GM18519 (cell line): ENCODE measurements at regions not wholly inside any gene's neighbourhood (a gene's known extent, or its start where the extent isn't known, plus 50 kb on each side); places are given as distances from the start of the nearest gene placed in this dataset.
"Not testable (repeated sequence)": the region's sequence is repeated elsewhere in the genome, so short reads cannot be mapped to it uniquely, and the experiment has no call there.

ENCODE experiments used
- ATAC-seq: cut with Tn5 transposase; IDR thresholded peaks from one replicate; pipeline ENCODE4 v1.9.1; 2021; ENCODE audit warnings: mild to moderate bottlenecking, moderate library complexity; ENCODE audit not compliant: unreplicated experiment, low FRiP score

DNA sequence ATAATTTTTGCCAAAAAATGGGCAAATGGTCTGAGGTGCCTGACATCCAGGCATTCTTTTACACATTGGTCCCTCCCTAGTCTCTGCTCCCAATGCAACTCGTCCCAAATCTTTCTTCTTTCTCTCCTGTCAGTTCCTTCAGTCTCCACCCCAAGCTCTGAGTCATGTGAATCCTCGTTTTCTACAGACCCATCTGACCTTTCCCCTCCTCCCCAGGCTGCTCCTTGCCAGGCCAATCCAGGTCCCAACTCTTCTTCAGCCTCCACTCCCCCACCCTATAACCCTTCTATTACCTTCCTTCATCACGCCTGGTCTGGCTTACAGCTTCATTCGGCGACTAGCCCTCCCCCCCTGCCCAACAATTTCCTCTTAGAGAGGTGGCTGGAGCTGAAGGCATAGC is 55.3 kb downstream of the BBS10 start:
- not testable (repeated sequence) for ATAC-seq

DNA sequence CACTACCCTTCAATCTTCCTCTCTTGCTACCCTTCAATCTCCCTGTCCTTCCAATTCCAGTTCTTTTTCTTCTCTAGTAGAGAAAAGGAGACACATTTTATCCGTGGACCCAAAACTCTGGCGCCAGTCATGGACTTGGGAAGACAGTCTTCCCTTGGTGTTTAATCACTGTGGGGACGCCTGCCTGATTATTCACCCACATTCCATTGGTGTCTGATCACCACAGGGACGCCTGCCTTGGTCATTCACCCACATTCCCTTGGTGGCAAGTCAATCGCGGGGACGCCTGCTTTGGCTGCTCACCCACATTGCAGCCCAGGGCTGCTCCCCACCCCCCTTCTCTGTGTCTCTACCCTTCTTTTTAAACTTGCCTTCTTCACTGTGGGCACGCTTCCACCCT is 55.9 kb downstream of the BBS10 start:
- ATAC-seq = not testable (repeated sequence)

DNA sequence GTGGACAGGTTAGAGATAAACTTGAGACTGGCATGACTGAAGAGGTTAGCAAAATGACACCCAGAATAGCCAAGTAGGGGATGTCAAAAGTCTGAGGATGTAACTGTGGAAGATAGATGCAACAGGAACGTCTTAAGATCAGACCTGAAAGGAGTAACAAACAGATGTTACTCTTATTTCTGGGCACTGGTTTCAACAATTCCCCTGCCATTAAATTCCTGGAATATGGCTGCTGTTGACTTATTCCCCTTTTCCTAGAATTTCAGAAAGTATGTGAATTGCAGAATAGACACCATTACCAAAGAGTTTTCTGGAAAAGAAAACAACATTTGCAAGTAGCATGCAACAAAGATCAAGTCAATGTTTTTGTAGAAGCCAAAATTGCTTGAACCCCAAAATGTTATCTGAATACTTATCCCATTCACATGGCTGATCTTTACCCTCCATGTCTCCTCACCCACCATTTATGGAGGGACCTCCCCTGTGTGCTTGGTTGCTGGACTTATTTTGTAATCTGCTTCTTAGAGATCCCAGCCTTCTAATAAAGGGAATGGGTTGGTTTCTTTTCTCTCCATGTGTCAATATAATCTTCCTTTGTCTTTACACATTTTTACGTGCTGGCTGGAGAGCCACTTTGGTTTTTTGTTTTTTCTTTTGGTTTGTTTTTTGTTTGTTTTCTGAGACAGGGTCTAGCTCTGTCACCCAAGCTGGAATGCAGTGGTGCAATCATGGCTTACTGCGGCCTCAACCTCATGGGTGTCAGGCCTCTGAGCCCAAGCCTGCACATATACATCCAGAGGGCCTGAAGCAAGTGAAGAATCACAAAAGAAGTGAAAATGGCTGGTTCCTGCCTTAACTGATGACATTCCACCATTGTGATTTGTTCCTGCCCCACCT is 57.0 kb downstream of the BBS10 start:
- ATAC-seq = no peak

DNA sequence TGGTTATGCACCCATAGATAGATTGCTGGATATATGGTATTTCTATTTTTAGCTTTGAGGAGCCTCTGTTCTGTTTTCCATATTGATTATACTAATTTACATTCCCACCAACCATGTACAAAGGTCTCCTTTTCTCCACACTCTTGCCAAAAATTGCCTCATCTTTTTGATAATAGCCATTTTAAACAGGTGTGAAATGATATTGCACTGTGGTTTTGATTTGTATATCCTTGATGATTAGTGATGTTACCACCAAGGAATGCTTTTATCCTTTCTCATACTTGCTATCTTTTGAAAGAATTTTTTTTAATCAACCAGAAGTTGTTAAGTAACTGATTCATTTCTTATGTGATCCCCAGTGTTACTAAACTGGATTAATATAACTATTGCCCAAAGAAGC is 60.0 kb downstream of the BBS10 start:
- no peak for ATAC-seq

DNA sequence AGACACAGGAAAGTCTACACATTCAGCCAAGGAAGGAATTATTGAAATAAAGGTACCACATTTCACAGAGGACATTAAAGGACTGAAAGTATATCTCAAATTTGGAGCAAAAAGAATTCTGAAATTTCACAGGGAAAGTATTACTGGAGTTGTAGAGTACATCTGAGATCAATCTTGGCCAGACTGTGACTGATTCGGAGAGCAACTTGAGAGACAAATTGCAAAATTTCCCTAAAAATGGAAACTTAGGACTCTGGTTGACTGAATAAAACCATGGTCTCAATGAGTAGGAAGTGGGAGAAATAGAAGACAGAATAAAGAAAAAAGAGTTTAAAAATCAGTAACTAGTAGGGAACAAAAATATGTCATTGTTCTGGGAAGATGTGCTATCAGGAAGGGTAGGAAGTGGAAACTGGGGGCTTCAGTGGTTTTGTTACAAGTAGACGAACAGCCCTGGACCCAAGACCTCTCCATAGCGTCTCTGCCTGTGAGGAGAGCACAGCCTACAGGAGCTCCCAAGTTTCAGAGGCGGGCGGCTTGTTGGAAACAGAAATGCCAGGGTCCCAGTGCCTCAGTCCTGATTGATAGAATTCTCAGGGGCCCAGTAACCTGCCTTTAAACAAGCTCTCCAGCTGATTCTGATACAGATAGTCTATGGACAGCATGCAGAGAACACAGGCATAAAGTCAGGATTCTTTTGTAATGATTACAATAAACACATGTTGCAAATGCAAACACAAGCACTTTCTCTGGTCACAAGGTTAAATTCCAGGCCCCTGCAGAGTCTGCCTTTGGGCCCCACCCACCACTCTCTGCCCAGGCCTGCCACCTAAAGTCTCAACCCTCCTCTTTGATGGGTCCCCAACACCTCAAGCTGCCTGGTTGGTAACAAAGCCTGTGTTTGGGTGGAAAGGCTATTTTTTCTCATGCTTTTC is 63.1 kb downstream of the BBS10 start:
- ATAC-seq = no peak

DNA sequence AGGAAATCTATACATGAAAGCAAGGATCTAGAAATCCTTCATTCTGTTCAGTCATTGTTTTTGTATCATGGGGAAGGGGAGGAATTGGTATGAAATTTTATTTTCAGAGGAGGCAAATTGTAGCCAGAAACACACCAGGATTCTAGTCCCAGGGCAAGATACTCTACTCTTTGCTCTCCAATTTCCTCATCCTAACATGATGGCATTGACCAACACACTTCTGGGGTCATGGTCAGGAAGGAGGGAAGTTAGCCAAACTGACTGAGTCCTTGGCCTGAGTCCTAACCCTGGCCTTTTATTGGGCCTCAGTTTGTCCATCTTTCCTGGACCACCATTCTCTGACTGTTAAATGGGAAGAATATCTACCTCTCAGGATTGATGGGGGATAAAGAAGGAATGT is 65.5 kb downstream of the BBS10 start:
- ATAC-seq = no peak

DNA sequence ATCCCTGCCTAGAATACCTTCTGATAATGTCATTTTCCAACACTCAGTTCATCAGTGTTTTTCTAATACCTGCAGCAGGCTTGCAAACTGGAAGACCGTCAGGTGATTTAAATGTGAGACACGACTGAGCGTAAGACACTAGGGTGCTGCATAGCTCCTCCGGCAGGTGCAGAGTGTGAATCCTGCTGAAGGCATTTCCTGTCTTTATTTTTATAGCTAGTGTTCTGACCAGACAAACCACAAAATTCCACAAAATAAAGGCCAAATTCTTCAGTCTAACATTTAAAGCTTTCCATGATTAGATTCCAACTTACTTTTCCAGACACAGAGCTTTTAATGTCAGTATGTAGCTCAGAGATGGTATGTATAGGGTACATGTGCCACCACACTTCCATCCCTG is 70.7 kb downstream of the BBS10 start:
- no peak for ATAC-seq

DNA sequence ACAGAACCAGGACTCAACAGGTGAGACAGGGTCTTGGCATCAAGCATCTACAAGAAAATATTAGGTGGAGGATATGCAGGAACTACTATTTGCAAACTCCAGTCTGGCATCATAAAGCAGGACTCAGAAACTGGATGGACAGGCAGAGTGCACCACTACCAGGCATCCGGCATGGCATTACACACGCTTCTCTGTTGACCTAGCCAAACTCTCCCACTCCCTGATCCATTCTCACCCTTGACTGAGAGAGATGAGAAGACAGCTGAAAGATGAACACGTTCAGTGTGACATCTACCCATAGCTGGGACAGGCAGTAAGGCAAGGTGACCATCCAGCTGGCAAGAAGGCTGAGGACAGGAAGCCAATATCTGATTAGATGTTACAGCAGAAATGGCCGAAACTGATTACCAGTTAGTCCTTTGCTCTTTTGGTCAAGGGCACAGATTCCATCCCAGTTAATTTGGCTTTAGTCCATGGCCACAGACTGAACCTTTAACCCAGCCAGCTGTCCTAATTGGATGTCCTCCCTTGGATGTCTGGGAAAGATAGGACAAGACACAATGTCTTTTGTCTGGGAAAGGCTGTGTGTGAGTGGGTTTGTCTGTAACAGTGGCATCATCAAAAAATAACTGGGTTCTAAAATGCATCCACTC is 71.6 kb downstream of the BBS10 start:
- no peak for ATAC-seq

DNA sequence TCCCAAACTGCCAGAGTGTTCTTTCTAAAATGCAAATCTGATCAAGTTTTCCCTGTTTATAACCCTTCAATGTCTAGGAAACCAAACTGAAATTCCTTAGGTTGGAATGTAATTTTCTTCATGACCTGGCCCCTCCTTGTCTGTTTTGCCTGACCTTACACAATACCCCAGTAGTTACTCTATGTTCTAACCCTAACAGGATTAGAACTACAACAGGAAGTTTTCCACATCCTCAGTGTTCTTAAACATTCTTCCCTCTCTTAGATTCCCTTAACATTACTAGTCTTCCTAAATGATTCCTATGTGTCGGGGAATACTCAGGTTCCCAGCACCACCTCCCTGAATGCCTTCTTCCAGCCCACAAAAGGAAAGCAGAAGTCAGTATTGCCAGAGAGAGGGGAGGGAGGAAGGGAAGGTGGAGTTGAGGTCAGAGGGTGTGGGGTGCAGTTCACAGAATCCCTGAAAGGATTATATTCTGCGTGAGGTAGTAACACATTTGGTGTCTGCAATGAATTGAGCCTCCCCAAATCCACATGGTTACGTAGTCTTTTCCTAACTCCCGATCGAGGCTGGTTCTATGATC is 72.6 kb downstream of the BBS10 start:
- no peak for ATAC-seq

DNA sequence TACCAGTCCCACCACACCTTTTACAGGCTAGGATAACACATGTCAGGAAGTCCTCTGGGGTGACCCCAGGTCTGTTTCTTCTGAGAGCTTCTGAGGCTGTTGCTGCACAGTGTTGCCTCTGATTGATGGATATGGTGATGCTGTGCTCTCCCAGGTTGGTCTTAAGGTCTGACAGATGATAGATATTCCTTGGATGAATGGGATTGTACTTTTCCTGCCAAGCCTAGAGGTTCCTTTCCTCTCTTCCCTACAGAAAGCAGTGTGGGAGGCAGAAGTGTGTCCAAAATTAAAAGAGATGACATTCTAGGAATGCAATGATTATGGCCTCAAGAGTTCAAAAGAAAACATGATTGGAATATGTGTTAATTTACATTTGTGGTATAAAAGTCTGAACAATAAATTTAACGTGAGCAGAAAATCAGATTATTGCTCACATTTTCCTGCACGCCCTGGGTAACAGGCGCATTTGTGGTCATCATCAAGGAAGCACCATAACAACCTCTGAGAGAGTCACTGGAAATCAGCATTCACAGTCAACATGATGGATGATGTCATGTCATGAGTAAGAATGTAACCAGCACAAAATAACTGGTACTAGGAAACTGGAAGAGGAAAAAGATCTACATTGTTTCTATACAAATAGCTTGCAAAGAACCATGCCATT is 73.7 kb downstream of the BBS10 start:
- ATAC-seq = no peak

DNA sequence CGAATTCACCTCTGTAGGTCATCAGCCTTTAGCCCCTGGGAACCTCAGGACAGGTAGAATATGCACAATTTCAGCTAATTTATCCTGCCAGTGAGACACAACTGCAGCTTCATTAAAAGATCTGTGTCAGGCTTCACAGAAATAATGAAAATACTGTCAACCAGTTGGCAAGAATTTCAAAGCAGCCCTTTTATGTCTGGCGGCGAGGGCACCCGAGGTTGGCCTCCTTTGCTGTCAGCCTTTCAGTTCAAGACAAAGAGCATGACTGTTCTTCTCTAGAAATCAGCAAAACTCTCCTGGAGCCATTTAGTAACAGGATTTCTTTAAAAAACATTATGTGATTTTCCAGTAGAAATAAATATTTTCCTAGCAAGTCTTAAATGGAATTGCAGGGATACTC is 75.9 kb downstream of the BBS10 start:
- no peak for ATAC-seq

DNA sequence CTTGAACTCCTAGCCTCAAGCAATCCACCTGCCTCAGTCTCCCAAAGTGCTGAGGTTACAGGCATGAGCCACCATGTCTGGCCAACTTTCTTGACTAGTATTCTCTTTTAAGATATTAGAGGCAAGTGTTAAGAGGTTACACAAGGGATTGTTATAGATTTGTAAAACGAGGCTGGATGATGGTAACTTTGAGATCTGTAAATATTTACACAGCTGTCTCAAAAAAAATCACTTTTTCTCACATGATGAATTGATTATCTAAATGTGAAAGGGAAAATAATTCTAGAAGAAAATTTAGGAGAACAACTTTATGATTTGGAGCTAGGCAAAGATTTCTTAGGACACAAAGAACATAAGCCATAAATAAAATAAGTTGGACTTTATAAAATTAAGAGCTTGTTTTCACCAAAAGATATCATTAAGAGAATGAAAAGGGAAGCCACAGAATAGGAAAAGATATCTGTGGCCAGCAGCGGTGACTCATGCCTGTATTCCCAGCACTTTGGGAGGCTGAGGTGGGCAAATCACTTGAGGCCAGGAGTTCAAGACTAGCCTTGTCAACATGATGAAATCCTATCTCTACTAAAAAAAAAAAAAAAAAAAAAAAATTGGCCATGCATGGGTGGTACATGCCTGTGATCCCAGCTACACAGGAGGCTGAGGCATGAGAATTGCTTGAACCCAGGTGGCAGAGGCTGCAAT is 77.4 kb downstream of the BBS10 start:
- ATAC-seq = no peak

DNA sequence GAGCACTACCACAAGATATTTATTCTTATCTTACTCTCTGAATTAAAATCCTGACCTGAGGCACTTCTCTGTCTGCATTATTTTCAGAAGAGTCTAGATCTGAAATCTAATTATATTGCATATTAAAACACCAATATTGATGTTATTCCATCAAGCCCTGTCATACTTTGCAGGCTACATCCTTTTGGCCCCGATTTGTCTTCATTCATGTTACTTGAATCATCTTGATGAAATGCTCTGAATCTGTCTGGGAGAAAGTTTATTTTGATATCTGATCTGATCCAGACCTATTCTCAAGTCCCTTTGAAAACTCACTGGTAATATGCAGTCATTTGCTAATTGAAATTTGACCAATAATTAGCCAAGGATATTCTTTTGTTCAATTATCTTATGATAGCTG is 79.9 kb downstream of the BBS10 start:
- ATAC-seq = no peak

DNA sequence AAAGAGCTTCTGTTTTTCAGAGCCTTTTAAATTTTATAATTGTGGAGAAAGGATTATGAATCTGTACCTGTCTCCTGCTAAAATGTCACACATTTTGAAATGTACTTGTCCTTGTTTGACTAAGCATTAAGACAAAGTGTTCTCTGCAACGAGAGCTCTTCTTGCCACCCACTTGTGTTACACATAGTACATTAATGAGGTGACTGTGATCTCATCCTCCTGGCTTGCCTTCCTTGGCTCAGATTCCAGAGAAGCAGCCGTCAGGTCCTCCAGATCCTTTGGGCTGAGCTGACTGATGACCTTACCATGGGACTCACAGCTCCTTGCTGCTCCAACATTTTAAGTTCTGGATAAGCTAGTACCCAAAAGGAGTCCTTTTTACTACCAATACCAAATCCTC is 81.4 kb downstream of the BBS10 start:
- no peak for ATAC-seq

DNA sequence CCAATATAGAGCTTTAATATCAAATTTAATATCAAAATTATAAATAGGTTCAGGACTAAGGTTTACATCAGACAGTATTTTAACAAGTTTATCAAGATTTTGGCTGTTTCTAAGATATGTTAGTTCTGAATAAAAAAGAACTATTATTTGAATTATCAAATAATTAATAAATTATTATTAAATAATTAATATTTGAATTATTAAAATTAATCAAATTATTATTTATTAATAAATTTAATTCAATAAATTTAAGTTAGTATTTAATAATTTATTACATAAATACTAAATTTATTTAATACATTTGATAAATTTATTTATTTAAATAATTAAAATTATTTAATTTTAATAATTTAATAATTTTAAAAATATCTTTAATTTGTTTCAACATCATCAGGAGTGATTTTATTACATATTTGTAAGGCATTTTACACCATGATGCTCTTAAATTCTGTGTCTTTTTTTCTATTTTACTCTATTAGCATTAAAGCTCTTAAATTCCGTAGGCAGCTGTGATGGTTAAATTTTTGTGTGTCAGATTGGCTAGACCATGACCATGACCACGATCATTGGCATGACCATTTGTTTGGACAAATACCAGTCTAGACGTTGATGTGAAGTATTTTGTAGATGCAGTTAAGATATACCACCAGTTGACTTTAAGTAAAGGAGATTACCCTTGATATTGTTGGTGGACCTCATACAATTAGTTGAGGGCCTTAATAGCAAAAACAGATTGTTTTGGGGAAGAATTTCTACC is 82.6 kb downstream of the BBS10 start:
- no peak for ATAC-seq

DNA sequence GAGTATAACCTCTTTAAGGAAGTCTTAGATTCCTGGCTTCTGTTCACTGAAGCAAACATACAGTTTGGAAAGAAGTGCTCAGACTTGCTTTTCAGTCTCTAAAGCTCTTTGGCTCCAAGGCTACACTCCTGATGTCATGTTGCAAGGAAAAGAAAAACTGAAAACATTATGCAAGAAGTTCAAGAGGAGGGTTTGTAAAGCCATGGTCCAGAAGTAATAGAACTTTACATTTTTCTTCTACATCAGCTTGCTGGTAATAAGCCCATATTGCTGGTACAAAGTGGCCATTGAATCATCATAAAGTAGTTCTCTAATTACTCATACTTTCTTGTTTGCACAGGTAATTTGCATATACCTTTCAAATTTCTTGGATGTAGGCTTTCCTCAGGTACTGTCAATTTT is 83.6 kb downstream of the BBS10 start:
- ATAC-seq = no peak

DNA sequence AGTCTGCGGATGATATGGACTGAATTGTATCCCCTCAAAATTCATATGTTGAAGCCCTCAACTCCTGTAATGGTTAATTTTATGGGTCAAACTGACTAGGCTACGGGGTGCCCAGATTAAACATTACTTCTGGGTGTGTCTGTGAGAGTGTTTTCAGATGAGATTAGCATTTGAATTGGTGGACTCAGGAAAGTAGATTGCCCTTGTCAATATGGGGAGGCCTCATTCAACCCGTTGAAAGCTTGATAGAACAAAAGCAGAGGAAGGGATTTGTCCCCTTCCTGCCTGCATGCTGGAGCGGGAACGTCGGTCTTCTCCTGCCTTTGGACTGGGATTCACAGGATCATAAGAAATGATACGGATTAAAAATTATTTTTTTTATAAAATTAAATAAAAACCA is 84.5 kb downstream of the BBS10 start:
- no peak for ATAC-seq

DNA sequence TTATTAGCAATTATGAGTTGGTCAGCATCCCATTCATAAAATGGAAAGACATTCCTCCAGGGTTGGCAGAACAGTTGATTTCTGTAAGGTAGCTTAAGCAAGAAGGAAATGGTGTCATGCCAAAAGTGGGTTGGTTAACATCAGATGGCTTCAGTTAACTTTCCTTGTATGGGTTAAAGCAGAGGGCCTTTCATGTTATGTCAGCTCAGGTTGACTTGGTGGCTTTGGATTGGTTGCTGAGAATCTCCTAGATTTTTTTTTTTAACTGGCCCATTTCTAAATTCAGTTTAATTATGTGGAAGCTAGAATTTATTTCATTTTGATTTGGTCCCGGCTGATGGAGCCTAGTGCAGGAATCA is 87.8 kb downstream of the BBS10 start:
- ATAC-seq = no peak
